Liver (tissue), 8 donors: ENCODE measurements at regions not wholly inside any gene's neighbourhood (a gene's known extent, or its start where the extent isn't known, plus 50 kb on each side); places are given as distances from the start of the nearest gene placed in this dataset.

Experiments
- DNase-seq: peaks from one replicate; pipeline ENCODE4 v3.0.0-alpha.2; 2017; ENCODE audit warnings: low spot score
- H3K27ac ChIP-seq, 2 donors: one replicate each; pipeline ENCODE4 v1.7.0; 2013; ENCODE audit warnings: inconsistent platforms in 2 of 2, low read length in 2 of 2, control low read depth in 1 of 2, low read depth in 1 of 2, mild to moderate bottlenecking in 1 of 2
- H3K27me3 ChIP-seq, 4 donors: one replicate each; pipeline versions ENCODE4 v1.6.1 to v1.7.0; 2013; ENCODE audit warnings: low read length in 3 of 4, inconsistent platforms in 1 of 4, mild to moderate bottlenecking in 1 of 4, moderate library complexity in 1 of 4; ENCODE audit not compliant: control insufficient read depth in 4 of 4, insufficient read depth in 4 of 4
- H3K36me3 ChIP-seq, 4 donors: one replicate each; pipeline versions ENCODE4 v1.6.1 to v1.7.0; 2013; ENCODE audit warnings: low read length in 3 of 4, mild to moderate bottlenecking in 3 of 4, low read depth in 1 of 4, moderate library complexity in 1 of 4; ENCODE audit not compliant: control insufficient read depth in 4 of 4, insufficient read depth in 3 of 4
- H3K4me1 ChIP-seq, 4 donors: one replicate each; pipeline versions ENCODE4 v1.6.1 to v1.7.0; 2013; ENCODE audit warnings: low read length in 3 of 4, mild to moderate bottlenecking in 3 of 4, moderate library complexity in 1 of 4; ENCODE audit not compliant: control insufficient read depth in 4 of 4, insufficient read depth in 4 of 4
- H3K4me3 ChIP-seq, 3 donors: one replicate each; pipeline versions ENCODE4 v1.6.1 to v1.7.0; 2013; ENCODE audit warnings: low read length in 3 of 3, control low read depth in 1 of 3, low read depth in 1 of 3, mild to moderate bottlenecking in 1 of 3
- H3K9ac ChIP-seq, 2 donors: one replicate each; pipeline ENCODE4 v1.7.0; 2013; ENCODE audit warnings: low read length in 2 of 2, mild to moderate bottlenecking in 2 of 2, moderate library complexity in 2 of 2, control low read depth in 1 of 2, low read depth in 1 of 2
- H3K9me3 ChIP-seq, 4 donors: one replicate each; pipeline versions ENCODE4 v1.6.1 to v1.7.0; 2013; ENCODE audit warnings: low read length in 3 of 4; ENCODE audit not compliant: control insufficient read depth in 4 of 4
- EGR1 ChIP-seq, 2 donors: IDR thresholded peaks; 2 replicates each; pipeline ENCODE4 v1.6.1; 2016 to 2018; ENCODE audit warnings: antibody characterized with exemption in 2 of 2, low read depth in 2 of 2
- FOXA1 ChIP-seq: IDR thresholded peaks from 2 replicates; pipeline ENCODE4 v1.6.1; 2016; ENCODE audit warnings: antibody characterized with exemption
- FOXA2 ChIP-seq: IDR thresholded peaks from 2 replicates; pipeline ENCODE4 v1.6.1; 2016; ENCODE audit warnings: antibody characterized with exemption
- GABPA ChIP-seq, 2 donors: IDR thresholded peaks in 1 of 2; conservative IDR thresholded peaks in 1 of 2; 2 replicates each; pipeline ENCODE4 v1.6.1; 2016; ENCODE audit warnings: antibody characterized with exemption in 2 of 2, mild to moderate bottlenecking in 1 of 2, moderate library complexity in 1 of 2
- HNF4A ChIP-seq, 2 donors: conservative IDR thresholded peaks; 2 replicates each; pipeline ENCODE4 v1.6.1; 2016; ENCODE audit warnings: antibody characterized with exemption in 2 of 2, mild to moderate bottlenecking in 2 of 2
- HNF4G ChIP-seq: IDR thresholded peaks from 2 replicates; pipeline ENCODE4 v1.6.1; 2016; ENCODE audit warnings: antibody characterized with exemption
- JUND ChIP-seq, 2 donors: IDR thresholded peaks; 2 replicates each; pipeline ENCODE4 v1.6.1; 2016; ENCODE audit warnings: antibody characterized with exemption in 2 of 2
- NR2F2 ChIP-seq: IDR thresholded peaks from 2 replicates; pipeline ENCODE4 v1.6.1; 2016; ENCODE audit warnings: antibody characterized with exemption
- RAD21 ChIP-seq, 2 donors: IDR thresholded peaks; 2 replicates each; pipeline ENCODE4 v1.6.1; 2016; ENCODE audit warnings: antibody characterized with exemption in 2 of 2, mild to moderate bottlenecking in 2 of 2
- RXRA ChIP-seq, 2 donors: IDR thresholded peaks; 2 replicates each; pipeline ENCODE4 v1.6.1; 2017 to 2018; ENCODE audit warnings: antibody characterized with exemption in 2 of 2, mild to moderate bottlenecking in 1 of 2
- SP1 ChIP-seq: IDR thresholded peaks from 2 replicates; pipeline ENCODE4 v1.6.1; 2018; ENCODE audit warnings: antibody characterized with exemption, mild to moderate bottlenecking
- TAF1 ChIP-seq: conservative IDR thresholded peaks from 2 replicates; pipeline ENCODE4 v1.6.1; 2016; ENCODE audit warnings: antibody characterized with exemption, mild to moderate bottlenecking
- YY1 ChIP-seq: IDR thresholded peaks from 2 replicates; pipeline ENCODE4 v1.6.1; 2016; ENCODE audit warnings: antibody characterized with exemption, mild to moderate bottlenecking
- WGBS: extraction: QIAGEN DNeasy Blood & Tissue Kit; methylation state at CpG from one replicate; pipeline ENCODE4 v1.1.7; 2013; 5-methylcytosine and 5-hydroxymethylcytosine counted together
- TF ChIP-seq, protein P1 (sequence below): IDR thresholded peaks from 2 replicates; pipeline ENCODE4 v1.6.1; 2016; ENCODE audit warnings: antibody characterized with exemption
- TF ChIP-seq, protein P2 (sequence below): IDR thresholded peaks from 2 replicates; pipeline ENCODE4 v1.6.1; 2016; ENCODE audit warnings: antibody characterized with exemption
- TF ChIP-seq, protein P3 (sequence below): fragments of 150-350 bp; IDR thresholded peaks from 2 replicates; pipeline ENCODE4 v1.5.1; 2017; ENCODE audit warnings: improper control_type of control experiment, low read depth, low read length; ENCODE audit not compliant: missing input control
- TF ChIP-seq, protein P4 (sequence below): IDR thresholded peaks from 2 replicates; pipeline ENCODE4 v1.6.1; 2016; ENCODE audit warnings: antibody characterized with exemption
- TF ChIP-seq, protein P5 (sequence below): IDR thresholded peaks from 2 replicates; pipeline ENCODE4 v1.6.1; 2016; ENCODE audit warnings: antibody characterized with exemption, mild to moderate bottlenecking
- donor health status: healthy.
- donor health status: healthy.
- donor health status: healthy.
- donor health status: healthy.
- donor health status: healthy.

DNA sequence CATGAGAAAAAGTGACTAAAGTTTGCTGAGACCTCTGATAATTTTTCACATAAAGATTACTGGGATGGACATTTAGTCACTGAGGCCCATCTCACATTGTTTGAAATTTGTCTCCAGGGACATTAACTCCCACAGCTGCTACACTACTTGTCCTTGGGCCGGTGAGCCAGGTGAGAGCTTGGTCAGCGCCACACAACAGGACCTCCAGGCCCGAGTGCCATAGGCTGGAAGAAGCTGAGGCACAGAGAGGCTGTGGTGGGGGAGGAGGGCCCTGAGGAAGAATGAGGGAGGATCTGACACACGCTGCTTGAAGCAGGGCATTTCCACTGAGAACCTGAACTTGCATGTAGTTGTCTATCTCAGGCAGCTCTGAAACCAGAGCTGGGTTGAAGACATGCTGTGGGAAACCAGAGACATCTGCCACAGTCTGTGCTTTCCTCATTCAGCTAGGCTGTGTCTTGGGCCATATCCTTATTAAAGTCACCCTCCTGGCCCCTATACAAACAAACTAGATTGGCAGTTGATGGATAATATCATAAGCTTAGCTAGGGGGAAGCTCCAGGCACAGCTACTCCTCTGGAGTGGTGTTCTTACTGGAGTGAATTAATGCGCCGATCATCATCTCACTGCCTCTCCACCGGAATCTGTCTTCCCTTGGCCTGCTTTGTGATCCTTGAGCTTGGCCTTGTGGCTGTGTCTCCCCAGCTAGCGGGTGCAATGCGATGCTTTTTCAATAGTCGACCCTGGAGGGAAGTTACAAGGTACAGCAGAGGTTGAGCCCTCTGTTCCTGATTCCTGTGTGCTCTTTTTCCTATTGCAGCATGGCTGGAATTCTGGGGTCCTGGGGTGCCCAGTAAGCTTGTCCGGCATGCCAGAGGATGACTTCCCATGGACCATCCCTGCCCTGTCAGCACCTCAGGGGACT is 225.3 kb upstream of the B3GAT1 start:
- WGBS, result 85% methylated on average over 11 of the region's 11 CpGs
- no peak for DNase-seq
- Histone ChIP-seq H3K9me3 (no peaks in the 10 kb centered on the region), H3K27ac (no peak overlapping the region), H3K4me1 (no peaks in the 10 kb centered on the region), H3K9ac (no peak overlapping the region), H3K4me3 (no peak overlapping the region), H3K36me3 (no peaks in the 10 kb centered on the region), H3K27me3 (peaks cover 0 to 5% (median 0%) of the 10 kb centered on the region in 4 donors)
- TF ChIP-seq HNF4A (conservative IDR thresholded peaks at IDR 0.05), result no peak
- TF ChIP-seq FOXA2, result no peak
- TF ChIP-seq YY1, result no peak
- TF ChIP-seq, protein P1, sequence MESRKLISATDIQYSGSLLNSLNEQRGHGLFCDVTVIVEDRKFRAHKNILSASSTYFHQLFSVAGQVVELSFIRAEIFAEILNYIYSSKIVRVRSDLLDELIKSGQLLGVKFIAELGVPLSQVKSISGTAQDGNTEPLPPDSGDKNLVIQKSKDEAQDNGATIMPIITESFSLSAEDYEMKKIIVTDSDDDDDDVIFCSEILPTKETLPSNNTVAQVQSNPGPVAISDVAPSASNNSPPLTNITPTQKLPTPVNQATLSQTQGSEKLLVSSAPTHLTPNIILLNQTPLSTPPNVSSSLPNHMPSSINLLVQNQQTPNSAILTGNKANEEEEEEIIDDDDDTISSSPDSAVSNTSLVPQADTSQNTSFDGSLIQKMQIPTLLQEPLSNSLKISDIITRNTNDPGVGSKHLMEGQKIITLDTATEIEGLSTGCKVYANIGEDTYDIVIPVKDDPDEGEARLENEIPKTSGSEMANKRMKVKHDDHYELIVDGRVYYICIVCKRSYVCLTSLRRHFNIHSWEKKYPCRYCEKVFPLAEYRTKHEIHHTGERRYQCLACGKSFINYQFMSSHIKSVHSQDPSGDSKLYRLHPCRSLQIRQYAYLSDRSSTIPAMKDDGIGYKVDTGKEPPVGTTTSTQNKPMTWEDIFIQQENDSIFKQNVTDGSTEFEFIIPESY, result no peak
- no peak for TF ChIP-seq TAF1
- no peak for TF ChIP-seq HNF4G
- TF ChIP-seq, protein P2, sequence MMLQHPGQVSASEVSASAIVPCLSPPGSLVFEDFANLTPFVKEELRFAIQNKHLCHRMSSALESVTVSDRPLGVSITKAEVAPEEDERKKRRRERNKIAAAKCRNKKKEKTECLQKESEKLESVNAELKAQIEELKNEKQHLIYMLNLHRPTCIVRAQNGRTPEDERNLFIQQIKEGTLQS, result no peak
- TF ChIP-seq EGR1 (IDR thresholded peaks at IDR 0.05; ENCODE audit: low read depth in 2 of 2), result no peak
- TF ChIP-seq GABPA (IDR thresholded peaks at IDR 0.05 in 1 of 2, conservative IDR thresholded peaks at IDR 0.05 in 1 of 2), result no peak
- TF ChIP-seq, protein P3, sequence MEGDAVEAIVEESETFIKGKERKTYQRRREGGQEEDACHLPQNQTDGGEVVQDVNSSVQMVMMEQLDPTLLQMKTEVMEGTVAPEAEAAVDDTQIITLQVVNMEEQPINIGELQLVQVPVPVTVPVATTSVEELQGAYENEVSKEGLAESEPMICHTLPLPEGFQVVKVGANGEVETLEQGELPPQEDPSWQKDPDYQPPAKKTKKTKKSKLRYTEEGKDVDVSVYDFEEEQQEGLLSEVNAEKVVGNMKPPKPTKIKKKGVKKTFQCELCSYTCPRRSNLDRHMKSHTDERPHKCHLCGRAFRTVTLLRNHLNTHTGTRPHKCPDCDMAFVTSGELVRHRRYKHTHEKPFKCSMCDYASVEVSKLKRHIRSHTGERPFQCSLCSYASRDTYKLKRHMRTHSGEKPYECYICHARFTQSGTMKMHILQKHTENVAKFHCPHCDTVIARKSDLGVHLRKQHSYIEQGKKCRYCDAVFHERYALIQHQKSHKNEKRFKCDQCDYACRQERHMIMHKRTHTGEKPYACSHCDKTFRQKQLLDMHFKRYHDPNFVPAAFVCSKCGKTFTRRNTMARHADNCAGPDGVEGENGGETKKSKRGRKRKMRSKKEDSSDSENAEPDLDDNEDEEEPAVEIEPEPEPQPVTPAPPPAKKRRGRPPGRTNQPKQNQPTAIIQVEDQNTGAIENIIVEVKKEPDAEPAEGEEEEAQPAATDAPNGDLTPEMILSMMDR, result no peak
- TF ChIP-seq SP1, result no peak
- TF ChIP-seq NR2F2, result no peak
- TF ChIP-seq FOXA1, result no peak
- TF ChIP-seq, protein P4, sequence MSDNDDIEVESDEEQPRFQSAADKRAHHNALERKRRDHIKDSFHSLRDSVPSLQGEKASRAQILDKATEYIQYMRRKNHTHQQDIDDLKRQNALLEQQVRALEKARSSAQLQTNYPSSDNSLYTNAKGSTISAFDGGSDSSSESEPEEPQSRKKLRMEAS, result no peak
- no peak for TF ChIP-seq JUND (IDR thresholded peaks at IDR 0.05)
- TF ChIP-seq RXRA (IDR thresholded peaks at IDR 0.05), result no peak
- TF ChIP-seq, protein P5, sequence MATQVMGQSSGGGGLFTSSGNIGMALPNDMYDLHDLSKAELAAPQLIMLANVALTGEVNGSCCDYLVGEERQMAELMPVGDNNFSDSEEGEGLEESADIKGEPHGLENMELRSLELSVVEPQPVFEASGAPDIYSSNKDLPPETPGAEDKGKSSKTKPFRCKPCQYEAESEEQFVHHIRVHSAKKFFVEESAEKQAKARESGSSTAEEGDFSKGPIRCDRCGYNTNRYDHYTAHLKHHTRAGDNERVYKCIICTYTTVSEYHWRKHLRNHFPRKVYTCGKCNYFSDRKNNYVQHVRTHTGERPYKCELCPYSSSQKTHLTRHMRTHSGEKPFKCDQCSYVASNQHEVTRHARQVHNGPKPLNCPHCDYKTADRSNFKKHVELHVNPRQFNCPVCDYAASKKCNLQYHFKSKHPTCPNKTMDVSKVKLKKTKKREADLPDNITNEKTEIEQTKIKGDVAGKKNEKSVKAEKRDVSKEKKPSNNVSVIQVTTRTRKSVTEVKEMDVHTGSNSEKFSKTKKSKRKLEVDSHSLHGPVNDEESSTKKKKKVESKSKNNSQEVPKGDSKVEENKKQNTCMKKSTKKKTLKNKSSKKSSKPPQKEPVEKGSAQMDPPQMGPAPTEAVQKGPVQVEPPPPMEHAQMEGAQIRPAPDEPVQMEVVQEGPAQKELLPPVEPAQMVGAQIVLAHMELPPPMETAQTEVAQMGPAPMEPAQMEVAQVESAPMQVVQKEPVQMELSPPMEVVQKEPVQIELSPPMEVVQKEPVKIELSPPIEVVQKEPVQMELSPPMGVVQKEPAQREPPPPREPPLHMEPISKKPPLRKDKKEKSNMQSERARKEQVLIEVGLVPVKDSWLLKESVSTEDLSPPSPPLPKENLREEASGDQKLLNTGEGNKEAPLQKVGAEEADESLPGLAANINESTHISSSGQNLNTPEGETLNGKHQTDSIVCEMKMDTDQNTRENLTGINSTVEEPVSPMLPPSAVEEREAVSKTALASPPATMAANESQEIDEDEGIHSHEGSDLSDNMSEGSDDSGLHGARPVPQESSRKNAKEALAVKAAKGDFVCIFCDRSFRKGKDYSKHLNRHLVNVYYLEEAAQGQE, result no peak
- no peak for TF ChIP-seq RAD21 (IDR thresholded peaks at IDR 0.05)
